ENCODE measurements at regions not wholly inside any gene's neighbourhood (a gene's known extent, or its start where the extent isn't known, plus 50 kb on each side); places are given as distances from the start of the nearest gene placed in this dataset.

DNA sequence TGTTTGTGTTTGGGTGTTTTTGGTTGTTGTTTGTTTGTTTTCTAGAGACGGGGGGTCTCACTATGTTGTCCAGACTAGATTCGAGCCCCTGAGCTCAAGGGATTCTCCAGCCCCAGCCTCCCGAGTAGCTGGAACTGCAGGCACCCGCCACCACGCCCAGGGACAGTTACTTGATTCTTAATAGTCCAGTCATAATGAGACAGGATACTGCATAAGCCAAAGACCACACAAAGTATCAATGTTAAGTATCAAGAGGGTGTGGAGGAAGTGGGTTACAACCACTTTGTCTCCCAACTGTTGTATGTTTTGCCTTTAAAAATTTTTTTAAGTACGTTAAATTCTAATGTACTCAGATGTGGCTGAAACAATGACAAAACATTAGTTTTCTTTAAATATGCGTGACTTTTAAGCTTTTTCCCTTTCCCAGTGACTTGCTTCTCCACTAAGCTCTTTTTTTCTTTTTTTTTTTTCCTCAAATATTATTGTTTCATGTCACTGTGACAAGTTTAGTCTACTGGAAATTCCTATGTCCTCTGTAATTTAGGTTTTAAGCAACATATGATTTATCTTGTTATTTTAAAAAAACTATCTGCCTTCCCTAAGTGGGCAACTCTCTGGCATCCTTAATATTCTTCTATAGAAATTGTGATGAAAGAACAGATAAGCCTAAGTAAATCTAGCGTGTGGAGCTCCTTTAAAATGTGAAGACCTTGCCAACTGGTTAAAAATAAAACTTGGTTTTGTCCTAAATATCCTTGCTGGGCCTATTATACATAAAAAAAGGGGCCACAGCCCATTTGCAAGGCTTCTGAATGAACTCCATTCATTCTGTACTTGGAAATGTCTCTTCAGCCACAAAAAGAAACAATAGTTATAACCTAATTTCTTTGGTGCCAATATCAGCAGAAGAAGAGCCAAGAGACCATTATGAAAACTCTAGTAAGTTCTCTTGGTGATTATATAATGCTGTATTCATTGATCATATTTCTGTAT is 56.2 kb upstream of the DPH5 start:
- no peak for TF ChIP-seq CTCF (IDR thresholded peaks at IDR 0.05 in 4 of 5, conservative IDR thresholded peaks at IDR 0.05 in 1 of 5)
- no peak for TF ChIP-seq POLR2A (IDR thresholded peaks at IDR 0.05)
